ENCODE measurements at regions not wholly inside any gene's neighbourhood (a gene's known extent, or its start where the extent isn't known, plus 50 kb on each side); places are given as distances from the start of the nearest gene placed in this dataset.

- Histone ChIP-seq H3K4me1 (ENCODE audit: control insufficient read depth, insufficient read depth, low read length) (0 out of 2 replicates have a peak, but pooled peaks cover 4% of the 10 kb centered on the region), H3K9me3 (ENCODE audit: control insufficient read depth, insufficient read depth, low read length) (no peaks in the 10 kb centered on the region), H3K27ac (ENCODE audit: low read depth, low read length) (no peak overlapping the region), H3K9ac (ENCODE audit: low read depth, low read length) (no peak overlapping the region), H3K4me3 (ENCODE audit: low read depth, low read length) (no peak overlapping the region; the same call in 1 of the 2 replicates), H3K27me3 (ENCODE audit: control insufficient read depth, insufficient read depth, low read length) (no peaks in the 10 kb centered on the region), H3K36me3 (ENCODE audit: control insufficient read depth, insufficient read depth, low read length) (no peaks in the 10 kb centered on the region)
Measured at GRCh38 chr1:68955424-68955823, 458.5 kb upstream of the DEPDC1 start.

DNA sequence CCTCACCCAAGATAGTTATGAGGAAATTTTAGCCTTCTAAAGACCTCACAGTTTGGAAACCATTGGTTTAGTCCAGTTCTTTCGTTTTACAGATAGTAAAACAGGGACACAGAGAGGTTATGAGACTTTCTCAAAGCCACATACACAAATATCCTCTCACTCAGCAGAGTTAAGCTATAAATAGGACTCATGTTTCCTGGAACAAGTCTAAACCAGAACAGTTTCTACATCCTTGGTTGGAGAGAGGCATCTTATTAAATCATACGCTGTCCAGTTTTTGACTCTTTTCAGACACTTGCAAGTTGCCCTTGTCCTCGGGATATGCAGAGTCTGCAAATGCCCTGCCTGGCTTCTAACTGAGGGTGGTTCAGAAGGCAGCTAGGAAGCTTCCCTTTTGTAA is 462.1 kb upstream of the DEPDC1 start:
- Histone ChIP-seq H3K9ac (ENCODE audit: low read depth, low read length) (no peak overlapping the region), H3K36me3 (ENCODE audit: control insufficient read depth, insufficient read depth, low read length) (no peaks in the 10 kb centered on the region), H3K27ac (ENCODE audit: low read depth, low read length) (no peak overlapping the region), H3K9me3 (ENCODE audit: control insufficient read depth, insufficient read depth, low read length) (no peaks in the 10 kb centered on the region), H3K27me3 (ENCODE audit: control insufficient read depth, insufficient read depth, low read length) (no peaks in the 10 kb centered on the region), H3K4me3 (ENCODE audit: low read depth, low read length) (no peak overlapping the region), H3K4me1 (ENCODE audit: control insufficient read depth, insufficient read depth, low read length) (peaks cover 11% of the 10 kb centered on the region)

- no peaks in the 10 kb centered on the region for H3K36me3 ChIP-seq (ENCODE audit: control insufficient read depth, insufficient read depth, low read length)
- no peak overlapping the region for H3K9ac ChIP-seq (ENCODE audit: low read depth, low read length)
- no peaks in the 10 kb centered on the region for H3K27me3 ChIP-seq (ENCODE audit: control insufficient read depth, insufficient read depth, low read length)
Measured at GRCh38 chr1:68959461-68960030, 462.7 kb upstream of the DEPDC1 start.

GRCh38 chr1:68961143-68961542 is 464.3 kb upstream of the DEPDC1 start:
- H3K9me3 ChIP-seq (ENCODE audit: control insufficient read depth, insufficient read depth, low read length) = no peaks in the 10 kb centered on the region

More at GRCh38 chr1:68959461-68960030, 462.7 kb upstream of the DEPDC1 start:
- peaks cover 11% of the 10 kb centered on the region for H3K4me1 ChIP-seq (ENCODE audit: control insufficient read depth, insufficient read depth, low read length)
- H3K4me3 ChIP-seq (ENCODE audit: low read depth, low read length) = no peak overlapping the region
- no peak overlapping the region for H3K27ac ChIP-seq (ENCODE audit: low read depth, low read length)
- H3K9me3 ChIP-seq (ENCODE audit: control insufficient read depth, insufficient read depth, low read length) = no peaks in the 10 kb centered on the region

GRCh38 chr1:68963353-68963752 is 466.5 kb upstream of the DEPDC1 start:
- Histone ChIP-seq H3K9ac (ENCODE audit: low read depth, low read length) (no peak overlapping the region), H3K4me3 (ENCODE audit: low read depth, low read length) (no peak overlapping the region), H3K9me3 (ENCODE audit: control insufficient read depth, insufficient read depth, low read length) (no peaks in the 10 kb centered on the region), H3K27ac (ENCODE audit: low read depth, low read length) (no peak overlapping the region), H3K27me3 (ENCODE audit: control insufficient read depth, insufficient read depth, low read length) (no peaks in the 10 kb centered on the region), H3K4me1 (ENCODE audit: control insufficient read depth, insufficient read depth, low read length) (peaks cover 8% of the 10 kb centered on the region), H3K36me3 (ENCODE audit: control insufficient read depth, insufficient read depth, low read length) (no peaks in the 10 kb centered on the region)

More at GRCh38 chr1:68961143-68961542, 464.3 kb upstream of the DEPDC1 start:
- no peaks in the 10 kb centered on the region for H3K36me3 ChIP-seq (ENCODE audit: control insufficient read depth, insufficient read depth, low read length)
- H3K4me1 ChIP-seq (ENCODE audit: control insufficient read depth, insufficient read depth, low read length) = peaks cover 11% of the 10 kb centered on the region
- H3K27me3 ChIP-seq (ENCODE audit: control insufficient read depth, insufficient read depth, low read length) = no peaks in the 10 kb centered on the region
- H3K4me3 ChIP-seq (ENCODE audit: low read depth, low read length) = no peak overlapping the region
- H3K27ac ChIP-seq (ENCODE audit: low read depth, low read length) = no peak overlapping the region
- no peak overlapping the region for H3K9ac ChIP-seq (ENCODE audit: low read depth, low read length)

DNA sequence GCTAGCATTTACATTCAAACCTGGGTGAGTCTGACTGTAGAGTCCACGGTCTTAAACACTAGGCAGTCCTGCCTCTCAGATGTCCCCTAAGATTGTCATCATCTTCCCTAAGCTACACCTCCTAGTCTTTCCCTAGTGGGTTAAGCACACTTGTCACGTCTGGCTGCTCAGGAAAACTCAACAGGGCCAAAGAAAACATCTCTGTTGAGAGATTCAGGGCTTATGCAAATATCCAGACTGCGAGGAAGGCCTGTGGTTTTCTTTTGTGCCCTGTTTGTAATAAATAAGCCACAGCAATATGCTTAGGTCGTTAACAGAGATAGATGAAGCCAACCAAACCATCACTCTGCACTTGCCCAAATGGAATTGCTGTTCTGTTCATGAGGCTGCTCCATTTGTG is 472.6 kb upstream of the DEPDC1 start:
- Histone ChIP-seq H3K9ac (ENCODE audit: low read depth, low read length) (no peak overlapping the region), H3K4me1 (ENCODE audit: control insufficient read depth, insufficient read depth, low read length) (peaks cover 15% of the 10 kb centered on the region), H3K36me3 (ENCODE audit: control insufficient read depth, insufficient read depth, low read length) (no peaks in the 10 kb centered on the region), H3K9me3 (ENCODE audit: control insufficient read depth, insufficient read depth, low read length) (no peaks in the 10 kb centered on the region), H3K27ac (ENCODE audit: low read depth, low read length) (no peak overlapping the region), H3K27me3 (ENCODE audit: control insufficient read depth, insufficient read depth, low read length) (no peaks in the 10 kb centered on the region), H3K4me3 (ENCODE audit: low read depth, low read length) (no peak overlapping the region)

DNA sequence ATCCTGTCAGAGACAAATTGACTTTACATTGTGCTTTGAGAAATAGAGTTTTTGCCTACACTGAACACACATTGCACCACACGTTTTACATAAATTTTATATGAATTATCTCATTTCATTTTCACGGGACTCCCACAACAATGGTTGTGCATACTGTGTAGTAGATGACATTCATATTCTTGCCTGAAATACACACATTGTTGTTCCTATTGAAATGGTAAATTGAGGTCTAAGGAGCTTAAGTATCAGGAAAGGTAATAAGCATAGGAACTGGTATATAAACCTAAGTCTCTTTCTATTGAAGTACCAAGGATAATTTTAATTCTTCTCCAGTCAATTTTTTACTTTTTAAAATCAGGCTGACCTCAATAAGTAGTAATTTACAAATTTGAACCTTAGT is 473.7 kb upstream of the DEPDC1 start:
- H3K4me3 ChIP-seq (ENCODE audit: low read depth, low read length) = no peak overlapping the region
- no peaks in the 10 kb centered on the region for H3K27me3 ChIP-seq (ENCODE audit: control insufficient read depth, insufficient read depth, low read length)
- no peak overlapping the region for H3K9ac ChIP-seq (ENCODE audit: low read depth, low read length)
- H3K9me3 ChIP-seq (ENCODE audit: control insufficient read depth, insufficient read depth, low read length) = no peaks in the 10 kb centered on the region
- H3K27ac ChIP-seq (ENCODE audit: low read depth, low read length) = no peak overlapping the region
- H3K4me1 ChIP-seq (ENCODE audit: control insufficient read depth, insufficient read depth, low read length) = peaks cover 19% of the 10 kb centered on the region
- H3K36me3 ChIP-seq (ENCODE audit: control insufficient read depth, insufficient read depth, low read length) = no peaks in the 10 kb centered on the region

DNA sequence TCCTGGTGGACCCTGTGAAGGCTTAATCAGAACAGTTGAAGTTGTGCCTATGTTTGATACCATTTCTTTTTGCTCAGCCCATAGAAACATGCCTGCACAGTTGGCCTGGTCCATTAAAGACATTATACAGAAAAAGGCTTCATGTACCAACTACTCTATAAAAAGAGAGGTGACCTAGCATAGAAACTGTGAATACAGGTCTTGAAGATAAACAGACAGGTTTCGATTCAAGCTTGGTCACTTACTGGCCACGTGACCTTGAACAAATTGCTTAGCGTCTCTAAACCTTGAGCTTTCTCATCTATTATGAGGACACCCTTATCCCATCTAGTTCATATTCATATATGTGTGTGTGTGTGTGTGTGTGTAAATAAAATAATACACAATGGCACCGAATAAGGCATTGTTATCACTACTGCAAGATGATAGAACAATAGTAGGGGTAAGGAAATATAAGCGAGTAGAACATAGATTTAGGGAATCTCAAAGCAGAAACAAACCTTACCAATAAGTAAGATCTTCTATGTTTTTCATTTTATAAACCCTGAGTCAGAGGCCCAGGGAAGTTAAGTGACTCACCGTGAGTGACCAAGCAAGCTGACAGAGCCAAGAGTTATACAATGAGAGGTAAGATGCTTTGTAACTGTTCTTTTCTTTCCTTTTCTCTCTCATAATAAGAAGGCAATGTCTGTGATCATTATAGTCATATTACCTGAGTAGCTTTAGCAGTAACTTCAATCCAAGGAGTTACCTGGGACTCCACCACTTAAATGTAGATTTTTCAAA is 476.8 kb upstream of the DEPDC1 start:
- no peak overlapping the region for H3K27ac ChIP-seq (ENCODE audit: low read depth, low read length)
- H3K4me1 ChIP-seq (ENCODE audit: control insufficient read depth, insufficient read depth, low read length) = peaks cover 45% of the 10 kb centered on the region
- no peaks in the 10 kb centered on the region for H3K36me3 ChIP-seq (ENCODE audit: control insufficient read depth, insufficient read depth, low read length)
- no peak overlapping the region for H3K4me3 ChIP-seq (ENCODE audit: low read depth, low read length)
- no peaks in the 10 kb centered on the region for H3K9me3 ChIP-seq (ENCODE audit: control insufficient read depth, insufficient read depth, low read length)
- no peak overlapping the region for H3K9ac ChIP-seq (ENCODE audit: low read depth, low read length)
- H3K27me3 ChIP-seq (ENCODE audit: control insufficient read depth, insufficient read depth, low read length) = no peaks in the 10 kb centered on the region

GRCh38 chr1:68974447-68974846 is 477.6 kb upstream of the DEPDC1 start:
- Histone ChIP-seq H3K36me3 (ENCODE audit: control insufficient read depth, insufficient read depth, low read length) (no peaks in the 10 kb centered on the region), H3K9me3 (ENCODE audit: control insufficient read depth, insufficient read depth, low read length) (no peaks in the 10 kb centered on the region), H3K4me3 (ENCODE audit: low read depth, low read length) (no peak overlapping the region), H3K4me1 (ENCODE audit: control insufficient read depth, insufficient read depth, low read length) (peaks cover 40% of the 10 kb centered on the region), H3K27me3 (ENCODE audit: control insufficient read depth, insufficient read depth, low read length) (no peaks in the 10 kb centered on the region), H3K9ac (ENCODE audit: low read depth, low read length) (no peak overlapping the region), H3K27ac (ENCODE audit: low read depth, low read length) (no peak overlapping the region)

GRCh38 chr1:68975212-68975933 is 478.5 kb upstream of the DEPDC1 start:
- no peaks in the 10 kb centered on the region for H3K27me3 ChIP-seq (ENCODE audit: control insufficient read depth, insufficient read depth, low read length)
- H3K4me1 ChIP-seq (ENCODE audit: control insufficient read depth, insufficient read depth, low read length) = peaks cover 39% of the 10 kb centered on the region
- H3K9ac ChIP-seq (ENCODE audit: low read depth, low read length) = no peak overlapping the region
- H3K36me3 ChIP-seq (ENCODE audit: control insufficient read depth, insufficient read depth, low read length) = no peaks in the 10 kb centered on the region
- peak overlapping the region; percentile 61 for H3K27ac ChIP-seq (ENCODE audit: low read depth, low read length)
- H3K9me3 ChIP-seq (ENCODE audit: control insufficient read depth, insufficient read depth, low read length) = no peaks in the 10 kb centered on the region
- H3K4me3 ChIP-seq (ENCODE audit: low read depth, low read length) = no peak overlapping the region

Data from HUES48 (cell line).